ENCODE measurements at regions not wholly inside any gene's neighbourhood (a gene's known extent, or its start where the extent isn't known, plus 50 kb on each side); places are given as distances from the start of the nearest gene placed in this dataset.

DNA sequence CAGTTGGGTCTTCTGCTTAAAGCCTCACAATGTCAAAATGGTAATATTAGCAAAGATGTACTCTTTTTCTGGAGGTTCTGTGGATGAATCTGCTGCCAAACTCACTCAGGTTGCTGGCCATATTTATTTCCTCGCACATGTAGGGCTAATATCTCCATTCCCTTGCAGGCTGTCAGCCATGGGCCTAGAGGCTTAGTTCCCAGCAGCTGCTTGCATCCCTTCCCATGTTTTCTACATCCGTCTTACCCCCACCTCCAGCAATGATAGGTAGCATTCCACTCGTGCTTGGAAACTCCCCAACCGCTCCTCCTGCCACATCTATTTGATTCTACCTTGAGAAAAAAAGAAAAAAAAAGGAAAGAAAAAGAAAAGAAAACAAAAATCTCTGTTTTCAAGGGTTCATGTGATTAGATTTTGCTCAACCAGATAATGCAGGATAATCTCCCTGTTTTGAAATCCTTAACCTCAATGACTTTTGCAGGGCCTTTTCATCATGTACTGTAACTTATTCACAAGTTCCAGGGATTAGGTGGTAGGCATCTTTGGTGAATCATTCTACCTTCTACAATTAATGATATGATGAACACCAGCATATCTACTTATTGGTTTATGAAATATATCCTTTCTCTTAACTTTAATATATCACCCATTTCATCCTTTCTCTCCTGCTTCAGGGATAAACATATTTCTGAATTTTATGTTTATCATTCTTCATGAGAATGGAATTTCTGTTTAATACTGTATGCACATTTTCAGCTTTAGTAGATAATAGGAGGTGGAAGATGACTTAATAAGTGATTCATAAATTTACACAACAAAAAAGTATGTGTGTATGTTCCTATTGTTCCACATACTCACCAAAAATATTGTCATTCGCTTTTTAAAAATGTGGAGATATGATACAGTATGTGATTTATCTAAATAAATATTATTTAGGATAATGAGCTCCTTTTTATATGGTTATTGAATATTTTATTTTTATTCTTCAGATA is 931.9 kb downstream of the SLITRK5 start:
- no peak for TF ChIP-seq EP300 (IDR thresholded peaks at IDR 0.05)
- no peak for TF ChIP-seq POLR2AphosphoS5 (IDR thresholded peaks at IDR 0.05)
- no peak for TF ChIP-seq POLR2A (IDR thresholded peaks at IDR 0.05)
- TF ChIP-seq, protein P1, sequence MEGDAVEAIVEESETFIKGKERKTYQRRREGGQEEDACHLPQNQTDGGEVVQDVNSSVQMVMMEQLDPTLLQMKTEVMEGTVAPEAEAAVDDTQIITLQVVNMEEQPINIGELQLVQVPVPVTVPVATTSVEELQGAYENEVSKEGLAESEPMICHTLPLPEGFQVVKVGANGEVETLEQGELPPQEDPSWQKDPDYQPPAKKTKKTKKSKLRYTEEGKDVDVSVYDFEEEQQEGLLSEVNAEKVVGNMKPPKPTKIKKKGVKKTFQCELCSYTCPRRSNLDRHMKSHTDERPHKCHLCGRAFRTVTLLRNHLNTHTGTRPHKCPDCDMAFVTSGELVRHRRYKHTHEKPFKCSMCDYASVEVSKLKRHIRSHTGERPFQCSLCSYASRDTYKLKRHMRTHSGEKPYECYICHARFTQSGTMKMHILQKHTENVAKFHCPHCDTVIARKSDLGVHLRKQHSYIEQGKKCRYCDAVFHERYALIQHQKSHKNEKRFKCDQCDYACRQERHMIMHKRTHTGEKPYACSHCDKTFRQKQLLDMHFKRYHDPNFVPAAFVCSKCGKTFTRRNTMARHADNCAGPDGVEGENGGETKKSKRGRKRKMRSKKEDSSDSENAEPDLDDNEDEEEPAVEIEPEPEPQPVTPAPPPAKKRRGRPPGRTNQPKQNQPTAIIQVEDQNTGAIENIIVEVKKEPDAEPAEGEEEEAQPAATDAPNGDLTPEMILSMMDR (IDR thresholded peaks at IDR 0.05): no peak
- WGBS, 2 donors (ENCODE audit: low coverage in 1 of 2): 68 to 69% methylated on average over 4 to 5 of the region's 5 CpGs
- H3K9me3 ChIP-seq: no peaks in the 10 kb centered on the region
- ATAC-seq: no peak
- H3K4me3 ChIP-seq: no peak overlapping the region
- no peak overlapping the region for H3K27ac ChIP-seq
- no peaks in the 10 kb centered on the region for H3K36me3 ChIP-seq
- H3K4me1 ChIP-seq: no peaks in the 10 kb centered on the region
- H3K27me3 ChIP-seq: no peaks in the 10 kb centered on the region

GRCh38 chr13:88617176-88617575 is 946.0 kb downstream of the SLITRK5 start:
- Histone ChIP-seq H3K4me1 (no peaks in the 10 kb centered on the region), H3K9me3 (no peaks in the 10 kb centered on the region), H3K4me3 (no peak overlapping the region), H3K36me3 (no peaks in the 10 kb centered on the region), H3K27ac (no peak overlapping the region), H3K27me3 (no peaks in the 10 kb centered on the region)
- 51 to 54% methylated on average over 2 to 3 of the region's 3 CpGs for WGBS, 2 donors (ENCODE audit: low coverage in 1 of 2)
- TF ChIP-seq, protein P1 (IDR thresholded peaks at IDR 0.05): no peak
- TF ChIP-seq EP300 (IDR thresholded peaks at IDR 0.05) (no peak), POLR2AphosphoS5 (IDR thresholded peaks at IDR 0.05) (no peak), POLR2A (IDR thresholded peaks at IDR 0.05) (no peak)
- no peak for ATAC-seq

- WGBS, 2 donors (ENCODE audit: low coverage in 1 of 2): 88 to 100% methylated on average over 1 to 2 of the region's 2 CpGs
- peak; percentile 19 for ATAC-seq
- no peak for TF ChIP-seq EP300 (IDR thresholded peaks at IDR 0.05)
- TF ChIP-seq POLR2A (IDR thresholded peaks at IDR 0.05): no peak
- no peak for TF ChIP-seq POLR2AphosphoS5 (IDR thresholded peaks at IDR 0.05)
- TF ChIP-seq, protein P1 (IDR thresholded peaks at IDR 0.05): no peak
- Histone ChIP-seq H3K4me1 (no peaks in the 10 kb centered on the region), H3K27me3 (no peaks in the 10 kb centered on the region), H3K9me3 (peaks cover 0 to 9% (median 0%) of the 10 kb centered on the region in 3 donors), H3K4me3 (no peak overlapping the region), H3K27ac (no peak overlapping the region), H3K36me3 (no peaks in the 10 kb centered on the region)
Measured at GRCh38 chr13:88622362-88622973, 951.3 kb downstream of the SLITRK5 start.

- H3K4me1 ChIP-seq: no peaks in the 10 kb centered on the region
- no peak overlapping the region for H3K27ac ChIP-seq
- H3K36me3 ChIP-seq: no peaks in the 10 kb centered on the region
- 37 to 43% methylated on average over 2 of the region's 2 CpGs for WGBS, 2 donors (ENCODE audit: low coverage in 1 of 2)
- H3K27me3 ChIP-seq: no peaks in the 10 kb centered on the region
- no peak overlapping the region for H3K4me3 ChIP-seq
- peaks cover 0 to 9% (median 0%) of the 10 kb centered on the region in 3 donors for H3K9me3 ChIP-seq
- no peak for ATAC-seq
- TF ChIP-seq, protein P1 (IDR thresholded peaks at IDR 0.05): no peak
- TF ChIP-seq POLR2A (IDR thresholded peaks at IDR 0.05) (no peak), EP300 (IDR thresholded peaks at IDR 0.05) (no peak), POLR2AphosphoS5 (IDR thresholded peaks at IDR 0.05) (no peak)
Measured at GRCh38 chr13:88623150-88623549, 952.0 kb downstream of the SLITRK5 start.

All from gastroesophageal sphincter (tissue), 4 donors.